ENCODE measurements at regions not wholly inside any gene's neighbourhood (a gene's known extent, or its start where the extent isn't known, plus 50 kb on each side); places are given as distances from the start of the nearest gene placed in this dataset.

- no peaks in the 10 kb centered on the region for H3K36me3 ChIP-seq
- no peaks in the 10 kb centered on the region for H3K27me3 ChIP-seq
- H3K27ac ChIP-seq = no peak overlapping the region
- no peaks in the 10 kb centered on the region for H3K4me1 ChIP-seq
- no peaks in the 10 kb centered on the region for H3K9me3 ChIP-seq
- no peak for TF ChIP-seq CTCF (IDR thresholded peaks at IDR 0.05)
- TF ChIP-seq POLR2A (IDR thresholded peaks at IDR 0.05) = no peak
- no peak overlapping the region for H3K4me3 ChIP-seq
- no peak for DNase-seq
Observed at GRCh38 chr21:35142036-35142815, 93.1 kb upstream of the RUNX1 start.

DNA sequence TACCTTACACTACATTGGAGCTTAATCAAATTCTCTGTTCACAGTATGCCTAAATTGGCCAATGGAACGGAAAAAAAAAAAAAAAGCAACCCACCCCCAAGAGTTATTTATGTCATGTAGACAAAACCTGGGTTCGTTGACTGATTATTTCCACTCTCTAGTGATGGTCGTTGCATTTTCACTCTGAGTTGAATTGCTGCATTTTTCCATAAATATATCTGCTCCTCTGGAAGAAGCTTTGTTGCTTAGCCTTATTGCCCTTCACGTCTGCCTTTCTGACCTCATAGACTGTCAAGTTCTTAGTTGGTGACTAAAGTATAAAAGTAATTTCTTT, 90.2 kb upstream of the RUNX1 start:
- peaks cover 0 to 7% (median 0%) of the 10 kb centered on the region in 4 donors for H3K4me1 ChIP-seq
- no peak for DNase-seq
- no peak overlapping the region for H3K27ac ChIP-seq
- H3K4me3 ChIP-seq = no peak overlapping the region
- H3K27me3 ChIP-seq = no peaks in the 10 kb centered on the region
- TF ChIP-seq POLR2A (IDR thresholded peaks at IDR 0.05) = no peak
- no peak for TF ChIP-seq CTCF (IDR thresholded peaks at IDR 0.05)
- H3K9me3 ChIP-seq = no peaks in the 10 kb centered on the region
- no peaks in the 10 kb centered on the region for H3K36me3 ChIP-seq

DNA sequence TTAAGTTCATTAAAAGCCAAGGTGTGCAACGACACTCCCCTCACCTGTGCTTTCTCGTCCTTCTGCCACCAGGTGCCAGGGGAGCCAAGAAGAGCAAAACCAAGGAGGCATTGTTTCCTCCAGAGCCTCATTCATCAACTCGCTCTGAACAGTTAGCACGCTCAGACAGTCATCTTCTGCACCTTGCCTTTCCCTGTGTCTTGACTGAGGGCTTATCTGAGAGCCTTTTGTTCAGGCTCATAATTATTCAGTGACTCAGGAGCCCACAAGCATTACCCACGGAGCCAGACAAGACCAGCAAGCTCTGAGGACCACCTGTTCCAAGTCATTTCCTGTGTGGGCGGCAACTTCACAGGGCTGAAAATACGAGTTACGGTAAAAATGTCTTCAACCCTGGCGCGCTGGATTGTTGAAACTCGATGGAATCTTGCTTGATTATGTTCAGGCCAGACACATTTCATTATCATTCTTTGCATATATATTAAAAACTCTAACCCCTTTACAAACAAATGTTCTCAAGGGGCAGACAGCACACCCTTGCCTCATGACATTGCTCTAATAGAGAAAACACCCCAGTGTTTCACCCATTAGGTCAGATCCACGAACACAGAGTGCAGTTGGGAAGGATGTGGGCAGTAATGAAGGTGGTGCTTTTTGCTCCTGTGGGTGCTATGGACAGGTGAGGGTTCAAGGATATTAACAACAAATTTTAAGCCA, 89.7 kb upstream of the RUNX1 start:
- Histone ChIP-seq H3K27me3 (no peaks in the 10 kb centered on the region), H3K27ac (no peak overlapping the region), H3K9me3 (no peaks in the 10 kb centered on the region), H3K4me1 (peaks cover 0 to 7% (median 0%) of the 10 kb centered on the region in 4 donors), H3K4me3 (no peak overlapping the region), H3K36me3 (no peaks in the 10 kb centered on the region)
- no peak for TF ChIP-seq POLR2A (IDR thresholded peaks at IDR 0.05)
- TF ChIP-seq CTCF (IDR thresholded peaks at IDR 0.05) = no peak
- peak in 2 of 3 donors; percentile 53 to 54 for DNase-seq

- H3K9me3 ChIP-seq = no peaks in the 10 kb centered on the region
- H3K4me3 ChIP-seq = no peak overlapping the region
- H3K36me3 ChIP-seq = no peaks in the 10 kb centered on the region
- no peaks in the 10 kb centered on the region for H3K27me3 ChIP-seq
- H3K27ac ChIP-seq = no peak overlapping the region
- DNase-seq = no peak
- TF ChIP-seq CTCF (IDR thresholded peaks at IDR 0.05) = no peak
- TF ChIP-seq POLR2A (IDR thresholded peaks at IDR 0.05) = no peak
- peaks cover 0 to 7% (median 0%) of the 10 kb centered on the region in 4 donors for H3K4me1 ChIP-seq
Observed at GRCh38 chr21:35136586-35137219, 87.6 kb upstream of the RUNX1 start.

- Histone ChIP-seq H3K27ac (no peak overlapping the region), H3K9me3 (no peaks in the 10 kb centered on the region), H3K27me3 (no peaks in the 10 kb centered on the region), H3K4me3 (no peak overlapping the region), H3K36me3 (no peaks in the 10 kb centered on the region), H3K4me1 (peaks cover 0 to 7% (median 0%) of the 10 kb centered on the region in 4 donors)
- no peak for TF ChIP-seq CTCF (IDR thresholded peaks at IDR 0.05)
- no peak for TF ChIP-seq POLR2A (IDR thresholded peaks at IDR 0.05)
- no peak for DNase-seq
Observed at GRCh38 chr21:35136106-35136505, 87.0 kb upstream of the RUNX1 start.
